ENCODE measurements at regions not wholly inside any gene's neighbourhood (a gene's known extent, or its start where the extent isn't known, plus 50 kb on each side); places are given as distances from the start of the nearest gene placed in this dataset.

DNA sequence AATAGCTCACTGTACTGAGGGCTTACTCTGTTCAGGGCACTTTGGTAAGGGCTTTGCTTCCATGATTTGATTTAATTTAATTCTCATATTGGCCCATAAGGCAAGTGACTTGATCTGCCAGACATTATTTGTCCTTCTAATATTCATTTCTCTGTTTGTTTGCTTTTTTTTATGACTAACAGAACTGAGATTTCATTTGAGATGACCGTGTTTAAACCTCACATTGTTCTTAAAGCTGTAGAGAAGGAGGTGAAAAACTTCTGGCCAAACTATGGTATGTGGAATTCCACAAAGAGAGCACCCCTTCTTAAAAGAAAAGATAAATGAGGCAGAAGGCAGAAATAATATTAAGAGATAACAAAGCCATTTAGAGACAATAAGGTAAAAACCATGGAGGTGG, 775.6 kb upstream of the ACO1 start:
- ChIA-PET POLR2A (no interaction called here), CTCF (no interaction called here)
- DNase-seq: no peak
- no peak overlapping the region for H3K27ac Mint-ChIP-seq
- H3K36me3 Mint-ChIP-seq (ENCODE audit: low read depth): no peaks in the 10 kb centered on the region
- no peaks in the 10 kb centered on the region for H3K27me3 Mint-ChIP-seq
- no peaks in the 10 kb centered on the region for H3K9me3 Mint-ChIP-seq
- H3K4me1 Mint-ChIP-seq: no peaks in the 10 kb centered on the region
- H3K4me3 Mint-ChIP-seq: no peak overlapping the region

DNA sequence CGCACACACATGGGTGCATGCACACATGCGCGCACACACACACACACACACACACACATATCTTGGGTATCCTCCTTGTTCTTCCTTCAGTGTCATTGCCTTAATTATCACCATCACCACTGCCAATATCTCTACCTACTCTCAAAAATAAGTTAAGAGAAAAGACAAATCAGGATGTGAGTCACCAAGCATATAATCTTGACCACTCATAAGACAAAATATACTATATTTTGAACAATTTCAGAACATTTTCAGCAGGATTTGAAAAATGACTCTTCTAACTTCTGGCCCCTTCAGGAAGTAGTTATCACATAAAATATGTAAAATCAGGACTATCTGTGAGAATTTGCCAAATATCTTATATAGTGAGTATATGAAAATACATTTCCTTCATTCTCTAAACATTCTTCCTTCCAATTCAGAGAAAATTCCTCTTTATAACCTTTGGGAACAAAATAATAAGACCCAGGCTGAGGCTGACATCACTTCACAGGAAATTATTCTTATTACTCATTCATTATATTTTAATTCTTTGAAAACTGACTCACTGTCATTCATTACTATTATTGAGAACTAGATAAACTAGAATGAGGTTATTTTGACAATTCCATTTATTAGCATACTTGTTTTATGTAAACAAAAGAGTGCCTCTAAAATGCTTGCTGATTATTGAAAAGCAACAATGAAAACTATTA, 772.0 kb upstream of the ACO1 start:
- no peak overlapping the region for H3K27ac Mint-ChIP-seq
- no peaks in the 10 kb centered on the region for H3K4me1 Mint-ChIP-seq
- H3K36me3 Mint-ChIP-seq (ENCODE audit: low read depth): no peaks in the 10 kb centered on the region
- ChIA-PET CTCF (no interaction called here), POLR2A (no interaction called here)
- DNase-seq: no peak
- H3K27me3 Mint-ChIP-seq: no peaks in the 10 kb centered on the region
- no peaks in the 10 kb centered on the region for H3K9me3 Mint-ChIP-seq
- H3K4me3 Mint-ChIP-seq: no peak overlapping the region

DNA sequence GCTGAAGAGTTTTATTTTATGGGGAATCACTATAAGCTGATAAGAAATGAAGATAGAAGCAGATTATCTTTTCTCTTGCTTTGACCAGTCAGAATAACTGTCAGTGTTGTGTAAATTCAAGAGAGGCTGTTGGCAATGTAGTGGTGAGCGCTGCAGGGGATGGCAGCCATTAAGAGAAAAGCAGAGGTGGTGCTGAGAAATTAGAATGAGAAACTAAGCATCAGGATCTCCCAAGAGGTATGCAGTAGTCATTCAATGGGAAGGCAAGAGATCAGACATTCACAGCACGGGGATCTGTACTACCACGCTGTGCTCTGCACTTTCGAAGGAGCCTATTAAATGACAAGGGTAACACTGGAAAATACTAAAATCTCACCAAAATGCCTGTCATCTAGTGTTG, 768.5 kb upstream of the ACO1 start:
- no peak overlapping the region for H3K4me3 Mint-ChIP-seq
- no peaks in the 10 kb centered on the region for H3K27me3 Mint-ChIP-seq
- CTCF ChIA-PET: no interaction called here
- POLR2A ChIA-PET: no interaction called here
- H3K36me3 Mint-ChIP-seq (ENCODE audit: low read depth): no peaks in the 10 kb centered on the region
- H3K9me3 Mint-ChIP-seq: no peaks in the 10 kb centered on the region
- no peak overlapping the region for H3K27ac Mint-ChIP-seq
- H3K4me1 Mint-ChIP-seq: no peaks in the 10 kb centered on the region
- no peak for DNase-seq

DNA sequence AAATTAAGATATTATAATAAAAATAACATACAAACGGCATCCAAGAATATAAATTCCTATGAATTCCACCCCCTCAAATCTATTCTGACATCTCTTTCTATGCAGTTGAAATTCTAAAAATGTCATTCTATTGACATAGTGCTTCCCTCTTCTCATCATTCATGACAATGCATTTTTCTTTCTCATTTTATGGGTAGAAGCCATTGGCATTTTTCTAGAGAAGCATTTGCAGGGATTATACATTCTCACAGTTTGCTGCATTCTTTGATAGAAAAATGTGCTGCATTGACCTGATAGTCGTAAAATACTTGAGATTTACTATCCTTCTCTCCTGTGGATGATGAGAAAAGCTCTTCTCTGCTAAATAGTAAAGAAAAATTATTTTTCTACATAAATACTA, 760.9 kb upstream of the ACO1 start:
- Mint-ChIP-seq H3K27ac (no peak overlapping the region), H3K9me3 (no peaks in the 10 kb centered on the region), H3K4me3 (no peak overlapping the region), H3K36me3 (ENCODE audit: low read depth) (no peaks in the 10 kb centered on the region), H3K27me3 (no peaks in the 10 kb centered on the region), H3K4me1 (no peaks in the 10 kb centered on the region)
- ChIA-PET CTCF (no interaction called here), POLR2A (no interaction called here)
- no peak for DNase-seq

DNA sequence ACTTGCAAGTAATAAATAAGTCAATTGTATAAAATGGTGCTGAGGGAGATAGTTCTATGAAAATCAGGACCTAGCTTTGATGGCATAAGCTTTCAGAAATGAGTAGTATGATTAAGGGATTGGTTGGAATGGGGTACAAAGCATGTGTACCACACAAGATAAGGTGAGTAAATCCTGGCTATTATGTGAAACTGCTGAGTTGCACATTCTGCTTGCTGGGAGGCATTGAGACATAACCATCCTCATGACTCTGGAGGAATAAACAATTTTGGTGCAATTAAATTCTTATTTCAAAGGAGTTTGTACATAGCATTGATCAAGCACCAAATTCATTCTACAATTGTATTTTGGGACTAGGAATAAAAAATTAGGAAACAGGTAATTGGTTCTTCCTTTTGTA, 755.2 kb upstream of the ACO1 start:
- POLR2A ChIA-PET: no interaction called here
- Mint-ChIP-seq H3K27me3 (no peaks in the 10 kb centered on the region), H3K9me3 (no peaks in the 10 kb centered on the region), H3K4me1 (no peaks in the 10 kb centered on the region), H3K4me3 (no peak overlapping the region), H3K36me3 (ENCODE audit: low read depth) (no peaks in the 10 kb centered on the region), H3K27ac (no peak overlapping the region)
- no peak for DNase-seq
- CTCF ChIA-PET: no interaction called here

DNA sequence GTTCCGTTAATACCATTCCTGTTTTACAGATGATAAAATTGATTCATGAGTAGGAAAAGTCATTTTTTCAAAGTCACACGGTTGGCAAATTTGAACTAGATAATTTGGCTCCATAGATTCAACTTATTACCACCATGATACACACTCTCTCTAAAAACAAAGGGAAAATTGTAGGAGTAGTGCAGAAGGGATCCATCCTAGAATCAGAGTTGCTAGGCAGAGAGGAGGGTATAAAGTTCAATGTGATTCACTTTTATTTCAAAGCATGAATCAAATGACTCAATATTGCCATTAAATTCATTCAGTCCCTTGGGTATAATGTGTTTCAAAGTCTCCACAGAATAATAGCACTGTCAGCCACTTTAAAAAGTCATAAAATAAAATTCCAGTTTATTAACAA, 747.2 kb upstream of the ACO1 start:
- Mint-ChIP-seq H3K27me3 (no peaks in the 10 kb centered on the region), H3K27ac (no peak overlapping the region)
- CTCF ChIA-PET: no interaction called here

DNA sequence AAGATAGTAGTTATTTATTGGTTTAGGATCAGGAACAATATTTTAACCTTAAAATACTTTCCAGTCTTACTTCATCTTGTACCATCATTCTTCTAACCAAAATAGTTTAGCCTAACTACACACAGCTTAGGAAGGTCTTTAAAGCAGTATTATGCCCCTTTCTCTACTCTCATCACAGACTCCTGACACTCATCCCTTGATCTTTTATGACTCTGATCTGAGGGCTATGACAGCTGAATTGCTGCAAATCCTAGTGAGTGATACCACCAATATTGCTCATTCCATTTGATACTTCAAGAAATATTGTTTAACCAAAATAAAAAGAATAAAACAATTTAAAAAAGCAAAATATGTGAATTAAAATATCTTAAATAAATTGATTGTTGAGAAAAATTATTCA, 746.6 kb upstream of the ACO1 start:
- Mint-ChIP-seq H3K36me3 (ENCODE audit: low read depth) (no peaks in the 10 kb centered on the region), H3K4me1 (no peaks in the 10 kb centered on the region), H3K9me3 (no peaks in the 10 kb centered on the region), H3K4me3 (no peak overlapping the region), H3K27ac (no peak overlapping the region), H3K27me3 (no peaks in the 10 kb centered on the region)
- no peak for DNase-seq
- POLR2A ChIA-PET: no interaction called here
- CTCF ChIA-PET: no interaction called here

More for the DNA sequence above, 747.2 kb upstream of the ACO1 start:
- no peak overlapping the region for H3K4me3 Mint-ChIP-seq
- no peaks in the 10 kb centered on the region for H3K9me3 Mint-ChIP-seq
- no peaks in the 10 kb centered on the region for H3K36me3 Mint-ChIP-seq (ENCODE audit: low read depth)
- H3K4me1 Mint-ChIP-seq: no peaks in the 10 kb centered on the region
- no peak for DNase-seq
- POLR2A ChIA-PET: no interaction called here

DNA sequence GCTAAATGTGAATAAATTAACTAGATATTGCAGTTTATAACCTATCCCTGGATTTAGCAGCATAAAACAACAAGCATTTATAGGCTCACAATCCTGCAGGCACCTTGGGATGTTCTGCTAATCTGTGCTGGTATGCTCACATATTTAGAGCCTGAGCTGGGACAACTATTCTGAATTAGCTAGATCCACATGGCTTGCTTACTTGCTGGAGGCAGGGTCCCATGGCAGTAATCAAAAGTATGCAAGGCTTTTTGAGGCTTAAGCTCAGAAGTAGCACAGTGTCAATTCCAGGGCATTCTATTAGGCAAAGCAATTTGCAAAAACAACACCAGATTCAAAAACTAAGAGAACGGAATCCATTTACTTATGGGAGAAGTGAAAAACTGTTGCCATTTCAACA, 745.0 kb upstream of the ACO1 start:
- CTCF ChIA-PET: no interaction called here
- H3K27ac Mint-ChIP-seq: no peak overlapping the region
- H3K27me3 Mint-ChIP-seq: no peaks in the 10 kb centered on the region
- H3K36me3 Mint-ChIP-seq (ENCODE audit: low read depth): no peaks in the 10 kb centered on the region
- no peak for DNase-seq
- POLR2A ChIA-PET: no interaction called here
- no peak overlapping the region for H3K4me3 Mint-ChIP-seq
- no peaks in the 10 kb centered on the region for H3K9me3 Mint-ChIP-seq
- H3K4me1 Mint-ChIP-seq: no peaks in the 10 kb centered on the region

DNA sequence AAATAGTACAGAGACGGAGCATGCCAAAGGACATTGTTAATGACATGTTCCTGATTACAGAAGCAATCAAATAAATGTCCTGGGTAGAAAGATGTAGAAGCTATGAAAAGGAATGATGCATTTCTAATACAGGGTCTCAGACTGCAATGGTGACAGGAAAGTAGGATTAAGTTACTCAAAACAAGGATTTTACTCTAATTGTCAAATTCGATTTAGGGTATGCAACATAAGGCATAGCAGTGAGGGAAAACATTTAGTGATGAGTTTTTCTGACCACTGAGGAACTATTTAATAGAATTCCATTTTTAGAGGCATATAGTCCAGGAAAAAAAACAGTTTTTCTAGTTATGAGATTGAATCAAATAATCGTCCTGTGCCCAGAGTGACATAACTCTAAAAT, 715.1 kb upstream of the ACO1 start:
- ChIA-PET CTCF (no interaction called here), POLR2A (no interaction called here)
- no peak for DNase-seq
- no peak overlapping the region for H3K4me3 Mint-ChIP-seq
- no peaks in the 10 kb centered on the region for H3K27me3 Mint-ChIP-seq
- H3K36me3 Mint-ChIP-seq (ENCODE audit: low read depth): no peaks in the 10 kb centered on the region
- H3K9me3 Mint-ChIP-seq: no peaks in the 10 kb centered on the region
- peaks cover 4% of the 10 kb centered on the region for H3K4me1 Mint-ChIP-seq
- no peak overlapping the region for H3K27ac Mint-ChIP-seq

DNA sequence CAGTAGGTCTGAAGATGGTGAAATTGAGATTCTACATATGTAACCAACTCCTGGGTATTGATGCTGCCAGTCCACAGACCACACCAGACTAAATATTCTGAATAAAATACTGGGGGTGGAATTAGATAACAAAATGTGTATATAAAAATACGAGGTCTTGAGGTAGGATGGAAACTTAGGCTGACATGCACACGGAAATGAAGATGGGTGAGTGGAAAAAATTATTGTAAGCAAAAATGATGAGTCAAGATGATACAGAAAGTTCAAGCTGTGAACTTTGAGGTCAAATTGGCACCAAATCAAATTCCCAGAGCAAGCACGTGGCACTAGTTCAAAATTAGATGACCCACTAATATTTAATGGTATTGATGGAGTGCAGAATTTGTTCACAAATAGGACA, 713.4 kb upstream of the ACO1 start:
- H3K27ac Mint-ChIP-seq: no peak overlapping the region
- no peaks in the 10 kb centered on the region for H3K36me3 Mint-ChIP-seq (ENCODE audit: low read depth)
- H3K4me3 Mint-ChIP-seq: no peak overlapping the region
- H3K9me3 Mint-ChIP-seq: no peaks in the 10 kb centered on the region
- ChIA-PET CTCF (no interaction called here), POLR2A (no interaction called here)
- H3K27me3 Mint-ChIP-seq: no peaks in the 10 kb centered on the region
- DNase-seq: no peak
- H3K4me1 Mint-ChIP-seq: peaks cover 4% of the 10 kb centered on the region

DNA sequence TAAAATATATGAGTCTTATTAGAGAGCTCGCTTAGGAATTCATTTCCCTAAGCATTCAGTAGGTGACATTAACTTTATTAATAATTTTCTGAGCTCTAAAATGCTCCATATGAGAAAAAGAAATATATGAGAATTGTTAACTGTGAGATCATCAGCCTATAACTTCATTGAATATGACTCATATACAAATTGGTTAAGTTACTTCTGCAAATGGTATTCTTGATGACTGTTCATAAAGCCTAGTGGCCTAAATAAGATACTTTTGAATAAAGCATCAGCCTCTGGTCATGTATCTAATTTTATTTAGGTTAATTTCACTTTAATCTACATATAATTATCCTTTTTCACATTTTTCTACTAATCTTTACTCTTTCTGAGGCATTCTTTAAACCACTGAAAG, 710.2 kb upstream of the ACO1 start:
- Mint-ChIP-seq H3K4me3 (no peak overlapping the region), H3K9me3 (no peaks in the 10 kb centered on the region), H3K27ac (no peak overlapping the region), H3K4me1 (peaks cover 10% of the 10 kb centered on the region), H3K27me3 (no peaks in the 10 kb centered on the region), H3K36me3 (ENCODE audit: low read depth) (no peaks in the 10 kb centered on the region)
- CTCF ChIA-PET: interaction anchor here (0.7 kb wide), 1 partner anchor 721 kb away, joined by 3 read pairs; no protein-coding TSS in a partner anchor
- POLR2A ChIA-PET: no interaction called here
- DNase-seq: no peak

DNA sequence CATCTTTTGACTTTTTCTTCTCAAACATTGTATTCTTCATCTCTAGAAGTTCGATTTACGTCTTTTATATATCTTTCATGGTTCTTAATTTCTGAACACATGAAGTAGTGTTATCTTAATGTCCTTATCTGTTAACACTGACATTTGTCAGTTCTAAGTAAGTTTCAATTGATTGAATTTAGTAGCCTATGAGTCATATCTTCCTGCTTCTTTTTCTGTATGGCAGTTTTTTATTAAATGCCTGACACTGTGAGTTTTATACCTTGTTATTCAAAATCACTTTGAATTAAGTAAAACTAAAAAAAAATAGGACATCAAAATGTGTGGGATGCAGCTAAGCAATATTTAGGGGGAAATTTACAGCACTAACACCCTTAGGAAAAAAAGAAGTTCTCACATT, 707.0 kb upstream of the ACO1 start:
- CTCF ChIA-PET: no interaction called here
- no peak overlapping the region for H3K27ac Mint-ChIP-seq
- H3K4me1 Mint-ChIP-seq: peaks cover 6% of the 10 kb centered on the region
- H3K9me3 Mint-ChIP-seq: no peaks in the 10 kb centered on the region
- no peak overlapping the region for H3K4me3 Mint-ChIP-seq
- POLR2A ChIA-PET: no interaction called here
- no peaks in the 10 kb centered on the region for H3K27me3 Mint-ChIP-seq
- H3K36me3 Mint-ChIP-seq (ENCODE audit: low read depth): no peaks in the 10 kb centered on the region
- no peak for DNase-seq

DNA sequence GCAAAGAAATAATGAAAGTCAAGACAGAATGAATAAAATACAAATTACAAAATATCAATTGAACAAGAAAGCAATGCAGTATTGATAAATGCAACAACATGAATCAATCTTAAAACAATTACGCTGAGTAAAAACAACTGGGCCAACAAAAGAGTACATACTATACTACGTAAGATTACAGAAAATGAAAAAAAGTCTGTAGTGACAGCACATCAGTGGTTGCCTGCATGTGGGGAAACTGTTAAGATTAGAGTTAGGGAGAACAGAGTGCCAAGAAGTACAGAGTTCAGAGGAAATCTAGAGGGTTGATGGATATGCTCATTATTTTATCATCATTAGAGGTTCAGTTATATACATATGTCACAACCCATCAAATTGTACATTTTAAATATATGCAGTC, 706.6 kb upstream of the ACO1 start:
- CTCF ChIA-PET: no interaction called here

DNA sequence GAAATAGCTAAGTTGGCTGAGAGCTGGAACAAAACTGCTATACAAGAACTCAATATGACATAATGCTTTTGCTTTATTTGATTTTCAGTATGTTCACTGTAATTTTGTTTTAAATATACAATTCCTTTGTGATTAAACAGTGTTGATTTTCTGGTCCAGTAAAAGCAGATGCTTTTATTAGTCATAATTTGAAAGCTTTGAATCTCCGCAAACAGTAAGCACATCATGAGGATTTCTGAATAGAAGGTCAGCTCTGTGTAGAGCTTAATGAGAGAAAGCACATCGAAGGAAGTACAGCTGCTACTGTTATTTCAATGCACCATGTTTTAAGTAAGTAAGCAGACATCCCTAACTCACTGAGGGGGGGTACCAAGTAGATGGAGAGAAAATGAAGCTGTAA, 701.3 kb upstream of the ACO1 start:
- Mint-ChIP-seq H3K4me3 (no peak overlapping the region), H3K9me3 (no peaks in the 10 kb centered on the region), H3K4me1 (no peaks in the 10 kb centered on the region), H3K36me3 (ENCODE audit: low read depth) (peaks cover 2% of the 10 kb centered on the region), H3K27me3 (no peaks in the 10 kb centered on the region), H3K27ac (no peak overlapping the region)
- POLR2A ChIA-PET: no interaction called here
- no peak for DNase-seq
- CTCF ChIA-PET: no interaction called here

More for the DNA sequence above, 706.6 kb upstream of the ACO1 start:
- DNase-seq: no peak
- no peaks in the 10 kb centered on the region for H3K27me3 Mint-ChIP-seq
- POLR2A ChIA-PET: no interaction called here
- no peaks in the 10 kb centered on the region for H3K9me3 Mint-ChIP-seq
- no peak overlapping the region for H3K4me3 Mint-ChIP-seq
- H3K27ac Mint-ChIP-seq: no peak overlapping the region
- peaks cover 6% of the 10 kb centered on the region for H3K4me1 Mint-ChIP-seq
- H3K36me3 Mint-ChIP-seq (ENCODE audit: low read depth): no peaks in the 10 kb centered on the region

DNA sequence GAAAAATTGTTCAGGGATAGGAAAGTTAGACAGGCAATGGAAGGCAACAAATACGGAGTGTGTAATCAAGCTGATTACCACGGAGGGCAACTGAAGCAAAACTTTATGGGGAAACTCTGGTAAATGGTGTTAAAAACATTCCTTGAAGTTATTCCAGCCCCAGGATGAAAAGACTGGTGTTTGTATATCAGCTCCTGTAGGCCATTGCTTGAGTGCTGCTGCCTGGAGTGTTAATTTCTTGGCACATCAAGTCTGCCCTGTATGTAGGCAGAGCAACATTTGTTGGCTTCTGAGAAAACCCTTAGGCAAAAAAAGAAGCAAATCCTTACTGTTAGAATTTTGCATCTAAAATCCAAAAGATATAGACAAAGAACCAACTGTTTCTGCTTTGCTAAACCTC, 686.5 kb upstream of the ACO1 start:
- Mint-ChIP-seq H3K36me3 (ENCODE audit: low read depth) (no peaks in the 10 kb centered on the region), H3K4me3 (no peak overlapping the region), H3K27ac (no peak overlapping the region), H3K4me1 (peaks cover 11% of the 10 kb centered on the region), H3K9me3 (peaks cover 3% of the 10 kb centered on the region), H3K27me3 (no peaks in the 10 kb centered on the region)
- DNase-seq: no peak
- ChIA-PET POLR2A (no interaction called here), CTCF (no interaction called here)

All from activated CD4-positive, alpha-beta memory T cell treated with anti-CD3 and anti-CD28 coated beads, Interleukin-2, amount 10 ng/mL, durations not matched to agents 7 days and 5 days (primary cell).